ENCODE measurements at regions not wholly inside any gene's neighbourhood (a gene's known extent, or its start where the extent isn't known, plus 50 kb on each side); places are given as distances from the start of the nearest gene placed in this dataset.

GRCh38 chr13:34654203-34654602, 287.9 kb upstream of the NBEA start:
- no peak for DNase-seq

DNA sequence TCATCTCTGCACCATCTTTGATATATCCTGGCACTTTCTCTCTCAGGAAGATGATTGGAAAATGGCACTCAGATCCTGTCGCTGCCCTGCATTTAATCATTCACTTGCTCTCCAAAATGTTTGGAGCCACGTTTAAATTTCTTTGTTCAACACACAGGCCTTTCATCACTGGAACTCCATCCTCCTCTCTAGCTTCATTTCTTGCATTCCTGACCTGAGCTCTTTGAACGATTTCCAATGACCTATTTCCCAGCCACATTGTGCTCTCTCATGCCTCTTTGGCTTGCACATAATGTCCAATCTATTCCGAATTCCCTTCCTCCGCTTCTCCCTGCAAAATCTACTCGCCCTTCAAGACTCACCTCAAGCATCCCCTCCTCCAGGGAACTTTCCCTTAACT, 287.4 kb upstream of the NBEA start:
- no peak for DNase-seq

GRCh38 chr13:34655554-34655953, 286.5 kb upstream of the NBEA start:
- no peak for DNase-seq

- DNase-seq: no peak
These were observed 284.4 kb upstream of the NBEA start for GRCh38 chr13:34657716-34658115.

GRCh38 chr13:34667286-34668218, 274.5 kb upstream of the NBEA start:
- DNase-seq: no peak

DNA sequence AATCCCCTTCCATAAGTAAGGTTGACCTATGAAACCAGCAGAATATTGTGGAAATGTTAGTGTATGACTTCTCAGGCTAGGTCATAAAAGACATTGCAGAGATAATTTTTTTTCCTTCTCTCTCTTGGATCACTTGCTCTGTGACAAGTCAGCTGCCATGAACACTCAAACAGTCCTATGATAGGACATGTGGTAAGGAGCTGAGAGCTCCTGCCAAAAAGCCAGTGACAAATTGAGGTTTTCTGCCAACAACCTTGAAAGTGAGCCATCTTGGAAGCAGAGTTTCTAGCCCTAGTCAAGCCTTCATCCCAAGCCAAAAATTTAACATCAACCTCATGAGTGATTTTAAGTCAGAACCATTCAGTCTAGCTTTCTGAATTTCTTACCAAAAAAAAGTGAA, 270.9 kb upstream of the NBEA start:
- DNase-seq: no peak

DNA sequence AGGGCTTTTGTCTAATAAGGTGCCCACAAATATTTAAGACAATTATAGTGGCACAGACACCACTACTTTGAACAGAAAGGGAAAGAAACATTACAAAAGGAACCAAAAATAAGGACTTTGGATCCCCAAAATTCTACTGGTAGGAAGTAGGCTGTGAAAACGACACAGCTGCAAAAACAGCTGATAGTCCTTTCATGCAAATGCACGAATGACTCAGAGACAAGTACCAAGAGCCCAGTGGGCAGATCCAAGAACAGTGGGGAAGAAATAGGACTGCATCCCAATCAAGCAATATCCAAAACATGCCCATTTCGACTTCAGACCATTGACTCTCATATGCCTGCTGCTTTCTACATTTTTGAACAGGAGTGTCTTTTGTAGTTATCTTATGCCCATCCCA, 269.4 kb upstream of the NBEA start:
- DNase-seq: no peak

DNA sequence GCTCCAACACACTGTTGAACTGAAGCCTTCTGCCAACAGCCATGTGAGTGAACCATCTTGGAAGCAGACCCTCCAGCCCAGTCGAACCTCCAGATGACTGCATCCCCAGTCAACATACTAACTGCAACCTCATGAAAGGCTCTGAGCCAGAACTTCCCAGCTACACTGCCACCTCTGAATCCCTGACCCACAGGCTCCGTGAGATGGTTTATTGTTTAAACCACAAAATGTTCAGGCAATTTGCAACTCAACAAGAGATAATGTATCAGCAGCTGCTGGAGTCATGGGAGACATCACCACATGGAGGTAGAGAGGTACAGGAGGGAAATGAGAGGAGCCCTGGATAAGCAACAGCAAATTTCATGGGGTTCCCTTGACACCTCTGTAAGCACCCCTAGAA, 266.4 kb upstream of the NBEA start:
- DNase-seq: no peak

- no peak for DNase-seq
These were observed 263.9 kb upstream of the NBEA start for GRCh38 chr13:34678154-34678553.

- DNase-seq: no peak
These were observed 260.6 kb upstream of the NBEA start for GRCh38 chr13:34681405-34681955.

- no peak for DNase-seq
These were observed 247.0 kb upstream of the NBEA start for GRCh38 chr13:34695063-34695462.

DNA sequence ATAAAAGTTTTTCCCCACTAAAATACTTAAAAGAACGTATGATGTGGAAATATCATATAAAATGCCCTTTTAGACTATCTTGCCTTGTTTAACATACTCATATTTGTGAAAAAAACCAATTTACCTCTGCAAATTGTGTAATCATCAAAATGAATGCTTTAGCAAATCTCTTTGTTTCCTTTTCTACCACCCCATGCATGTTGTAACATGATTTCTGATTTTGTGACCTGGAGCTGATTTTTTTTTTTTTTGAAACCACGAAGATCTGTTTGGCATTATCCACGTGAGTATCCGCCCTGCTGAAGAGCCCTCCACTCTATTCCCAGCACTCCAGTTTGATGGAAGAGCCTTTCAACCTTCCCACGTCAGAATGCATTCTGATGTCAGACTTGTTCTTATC, 245.8 kb upstream of the NBEA start:
- DNase-seq: no peak

DNA sequence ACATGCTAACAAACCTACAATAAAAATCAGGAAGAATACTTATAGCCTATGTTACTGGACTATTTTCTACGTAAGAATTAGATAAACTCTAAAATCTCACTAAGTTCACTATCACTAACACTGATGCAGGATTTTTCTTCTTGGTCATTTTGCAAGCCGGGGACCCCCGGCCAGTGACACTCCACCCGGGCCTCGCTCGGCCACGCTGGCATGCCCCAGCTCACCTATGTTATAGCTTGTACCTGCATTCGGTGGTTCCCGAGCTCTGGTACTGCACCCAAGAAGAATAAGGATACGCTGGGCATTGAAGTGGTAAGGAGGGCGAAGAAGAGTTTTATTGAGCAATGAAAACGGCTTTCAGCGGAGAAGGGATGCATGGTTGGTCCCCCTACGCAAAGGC, 245.3 kb upstream of the NBEA start:
- DNase-seq: no peak

- DNase-seq: no peak
These were observed 243.1 kb upstream of the NBEA start for GRCh38 chr13:34698945-34699344.

DNA sequence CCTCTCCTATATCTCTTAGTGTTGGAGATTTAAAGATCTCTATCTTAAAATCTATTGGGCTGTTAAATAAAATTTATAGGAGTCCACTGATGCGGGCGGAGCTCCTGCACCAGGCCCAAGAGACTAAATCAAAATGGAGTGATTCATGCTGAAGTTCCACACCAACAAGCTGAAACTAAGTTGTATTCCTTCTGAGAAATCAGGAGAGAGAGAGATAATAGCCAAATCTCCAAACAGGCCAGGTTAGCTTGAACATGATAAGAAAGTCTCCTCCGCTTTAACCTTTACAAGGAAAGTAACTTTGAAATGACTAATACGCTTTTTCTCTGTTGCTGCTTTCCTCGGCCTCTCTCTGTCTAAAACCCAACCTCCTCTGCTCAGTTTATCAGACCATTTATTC, 241.9 kb upstream of the NBEA start:
- no peak for DNase-seq

DNA sequence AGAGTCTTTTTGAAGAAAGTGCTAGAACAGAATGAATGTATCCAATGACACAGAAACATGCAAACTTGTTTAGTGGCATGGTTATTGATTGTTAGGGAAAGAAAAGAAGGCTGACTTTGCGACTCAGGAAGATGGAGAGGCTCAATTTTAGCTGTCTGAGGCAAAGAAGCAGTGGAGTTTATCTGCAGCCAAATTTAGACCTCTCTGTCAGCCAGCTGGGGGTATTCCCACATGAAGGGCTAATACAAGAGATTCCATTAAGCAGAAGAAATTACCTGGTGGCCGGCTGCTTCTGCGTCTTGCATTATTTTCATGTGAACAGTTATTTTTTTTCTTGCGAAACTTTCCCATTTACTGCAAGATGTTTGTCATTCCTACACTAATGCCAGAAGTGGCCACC, 240.2 kb upstream of the NBEA start:
- DNase-seq: no peak

DNA sequence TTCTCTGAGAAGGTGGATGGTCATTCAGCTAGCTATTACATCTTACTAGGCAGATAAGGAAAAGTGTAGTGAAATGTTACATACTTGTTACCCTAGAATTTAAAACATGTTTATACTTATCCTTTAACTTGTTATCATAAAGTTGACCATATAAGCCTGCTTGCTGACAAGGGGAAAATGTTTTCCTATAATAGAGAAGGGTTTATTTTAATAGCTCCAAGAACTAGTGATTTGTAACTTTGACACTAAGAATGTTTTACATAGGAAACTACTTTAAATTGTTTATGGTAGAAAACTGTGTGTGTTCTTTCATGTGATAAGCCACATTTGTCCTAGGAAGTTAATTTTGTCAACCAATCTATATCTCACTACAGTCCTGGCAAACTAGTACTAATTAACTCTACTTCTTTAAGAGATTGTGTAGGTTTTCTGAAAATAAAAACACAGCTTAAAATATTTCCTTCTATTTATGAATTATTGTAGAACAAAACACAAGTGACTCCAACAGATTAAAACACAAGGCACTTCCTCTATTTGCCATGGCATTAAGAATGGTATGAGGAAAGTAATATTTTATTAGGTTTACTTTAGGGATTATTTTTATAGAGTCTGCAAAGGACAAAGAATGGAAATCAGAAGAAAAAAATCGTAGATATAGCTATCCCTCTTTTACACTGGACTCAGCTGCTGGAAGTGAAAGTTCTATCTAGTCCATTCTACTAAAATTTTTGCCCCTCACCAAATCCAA, 233.3 kb upstream of the NBEA start:
- DNase-seq: no peak

- DNase-seq: no peak
These were observed 222.8 kb upstream of the NBEA start for GRCh38 chr13:34719060-34719875.

GRCh38 chr13:34720618-34721017, 221.5 kb upstream of the NBEA start:
- no peak for DNase-seq

DNA sequence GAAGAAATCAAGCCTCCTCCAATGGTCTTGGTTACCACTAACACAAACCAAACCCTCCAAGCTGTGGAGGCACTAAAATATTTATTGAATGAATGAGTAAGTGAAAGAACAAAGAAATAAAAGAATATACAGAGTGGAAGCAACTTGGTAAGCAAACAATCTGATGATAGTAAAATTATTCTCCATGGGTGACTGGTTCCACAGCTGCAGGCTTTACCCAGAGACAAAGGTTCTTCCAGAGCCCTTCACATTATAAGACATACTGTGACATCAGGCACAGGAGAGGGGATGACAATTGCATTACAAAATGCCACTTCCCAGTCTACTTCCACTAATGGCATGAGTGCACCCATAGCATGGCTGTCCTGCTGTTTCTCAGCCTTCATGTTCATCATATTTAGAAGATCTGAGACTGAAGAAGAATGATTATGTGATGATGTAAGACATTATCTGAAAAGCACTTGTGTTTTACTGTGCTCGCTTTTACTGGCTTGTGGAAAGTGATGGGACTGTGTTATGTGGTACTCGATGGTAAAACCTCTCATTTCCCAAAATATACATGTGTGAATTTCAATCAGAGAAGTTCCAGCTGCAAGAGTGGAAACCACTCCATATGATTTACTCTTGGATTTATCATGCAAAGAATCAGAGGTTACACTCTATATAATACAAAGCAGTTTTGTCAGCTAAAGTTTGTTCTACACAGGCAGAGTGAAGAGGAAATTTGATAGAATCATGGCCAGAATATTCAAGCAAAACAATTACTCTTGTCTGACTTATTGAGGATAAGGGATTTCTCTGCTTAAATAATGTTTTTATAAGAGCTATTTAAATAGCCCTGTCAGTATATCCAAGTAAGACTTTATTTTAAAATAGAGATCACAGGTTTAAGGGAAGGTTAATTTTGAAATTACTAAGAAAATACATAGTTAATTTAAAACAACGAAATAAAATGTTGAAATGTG, 220.2 kb upstream of the NBEA start:
- DNase-seq: no peak

DNA sequence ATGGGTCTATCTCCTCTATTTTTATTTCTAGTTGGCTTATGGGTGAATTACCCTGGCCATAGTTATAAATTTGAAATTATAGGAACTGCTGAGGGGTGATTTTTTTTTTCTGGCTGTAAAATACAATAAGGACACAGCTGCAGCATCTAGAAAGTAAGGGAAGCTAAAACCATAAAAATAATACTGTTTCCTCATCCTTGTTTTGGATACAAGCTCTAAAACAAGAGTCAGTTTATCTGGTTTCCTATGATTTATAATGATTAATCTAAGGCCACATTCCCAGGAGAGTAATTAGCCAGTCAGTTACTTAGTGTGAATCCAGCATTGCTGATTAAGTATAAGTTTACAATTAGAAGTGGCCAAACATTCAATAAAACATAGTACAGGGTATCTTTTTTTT, 219.1 kb upstream of the NBEA start:
- no peak for DNase-seq

DNA sequence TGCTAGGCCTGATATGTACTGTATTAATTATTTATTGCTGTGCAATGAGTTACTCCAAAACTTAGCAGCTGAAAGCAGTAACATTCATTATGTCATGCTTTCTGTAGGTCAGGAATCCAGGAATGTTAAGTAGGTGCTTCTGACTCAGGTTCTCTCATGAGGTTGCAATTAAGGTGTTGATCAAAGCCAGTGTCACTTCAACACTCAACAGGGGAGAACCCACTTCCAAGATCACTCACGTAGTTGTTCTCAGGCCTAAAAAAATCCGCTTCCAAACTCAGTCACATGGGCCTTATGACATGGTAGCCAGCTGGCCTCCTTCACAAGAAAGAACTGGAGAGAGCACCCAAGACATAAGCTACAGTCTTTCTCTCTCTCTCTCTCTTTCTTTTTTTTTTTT, 211.1 kb upstream of the NBEA start:
- no peak for DNase-seq

Data from NCI-H1694 treated with DMSO at 0.1 percent for 48 hours (cell line).